Endothelial cell of umbilical vein (primary cell): ENCODE measurements at regions not wholly inside any gene's neighbourhood (a gene's known extent, or its start where the extent isn't known, plus 50 kb on each side); places are given as distances from the start of the nearest gene placed in this dataset.

Experiments used
- BruUV-seq: library from RNA; stranded (reverse); fragments of 400-500 nt; replicated peaks from 2 replicates; lab custom pipeline; 2021; lab: Mats Ljungman, UMichigan
- CTCF ChIA-PET: fragments of 300-600, 350-600 bp; sonication (Branson Sonifier 250); formaldehyde crosslinking; loops from one replicate; lab custom pipeline; 2021; ENCODE audit warnings: antibody characterized with exemption, inconsistent platforms; lab: Charles Lee
- POLR2A ChIA-PET: fragments of 300-600, 350-600 bp; sonication (Branson Sonifier 250); formaldehyde crosslinking; loops from one replicate; lab custom pipeline; 2021; ENCODE audit warnings: antibody characterized with exemption, inconsistent platforms; lab: Charles Lee
- DNase-seq: peaks from one replicate; pipeline ENCODE4 v3.0.0-alpha.2; 2011; ENCODE audit warnings: low read depth, low spot score
- FAIRE-seq: peaks from 2 replicates; lab custom pipeline; 2011; peaks lifted over from hg19 to GRCh38; lab: Jason Lieb, UNC
- H2AFZ ChIP-seq: 2 replicates; pipeline ENCODE4 v1.6.0; 2012; ENCODE audit warnings: low read depth, low read length, control low read depth, inconsistent platforms
- H3K27ac ChIP-seq: 2 replicates; pipeline ENCODE4 v1.5.1; 2011; ENCODE audit warnings: low read depth, mild to moderate bottlenecking, control low read depth, low read length, moderate library complexity; ENCODE audit not compliant: insufficient read depth
- H3K27me3 ChIP-seq, 2 experiments: 2 replicates each; pipeline versions ENCODE4 v1.6.0 to v1.6.1; 2011; ENCODE audit warnings: low read length in 2 of 2, mixed read lengths in 1 of 2; ENCODE audit not compliant: control insufficient read depth in 2 of 2, insufficient read depth in 2 of 2
- H3K36me3 ChIP-seq, 2 experiments: 2 replicates in 1 of 2; 3 replicates in 1 of 2; pipeline ENCODE4 v1.5.1; 2011; ENCODE audit warnings: low read length in 2 of 2, mild to moderate bottlenecking in 1 of 2, moderate library complexity in 1 of 2; ENCODE audit not compliant: control insufficient read depth in 2 of 2, insufficient read depth in 2 of 2; ENCODE audit errors: extremely low read depth in 1 of 2
- H3K4me1 ChIP-seq: 3 replicates; pipeline ENCODE4 v1.5.1; 2011; ENCODE audit warnings: mild to moderate bottlenecking, low read length; ENCODE audit not compliant: control insufficient read depth, insufficient read depth; ENCODE audit errors: extremely low read depth
- H3K4me2 ChIP-seq: 2 replicates; pipeline ENCODE4 v1.6.1; 2011; ENCODE audit warnings: low read length, control low read depth, mixed read lengths; ENCODE audit not compliant: insufficient read depth
- H3K4me3 ChIP-seq, 3 experiments: fragments of 200-600 bp in 1 of 3; sonication (generic), shearing (Covaris generic) in 1 of 3; replicated peaks in 1 of 3; 2 replicates each; pipeline ENCODE4 v1.5.1; 2011 to 2016; ENCODE audit warnings: control low read depth in 3 of 3, low read length in 3 of 3, mild to moderate bottlenecking in 2 of 3, inconsistent platforms in 1 of 3, low read depth in 1 of 3, moderate library complexity in 1 of 3; ENCODE audit not compliant: insufficient read depth in 1 of 3
- H3K79me2 ChIP-seq: 2 replicates; pipeline ENCODE4 v1.6.0; 2012; ENCODE audit warnings: low read length, inconsistent platforms; ENCODE audit not compliant: control insufficient read depth, insufficient read depth
- H3K9ac ChIP-seq: replicated peaks from 2 replicates; pipeline ENCODE3; 2011; ENCODE audit warnings: low read length, control low read depth; ENCODE audit not compliant: insufficient read depth; ENCODE audit errors: extremely low read depth
- H3K9me1 ChIP-seq: replicated peaks from 3 replicates; pipeline ENCODE4 v1.6.0; 2011; ENCODE audit warnings: mild to moderate bottlenecking, low read length; ENCODE audit not compliant: control insufficient read depth, insufficient read depth; ENCODE audit errors: extremely low read depth
- H3K9me3 ChIP-seq: replicated peaks from 2 replicates; pipeline ENCODE4 v1.5.1; 2012; ENCODE audit warnings: low read length, inconsistent platforms; ENCODE audit not compliant: control insufficient read depth, insufficient read depth
- H4K20me1 ChIP-seq: replicated peaks from 2 replicates; pipeline ENCODE3; 2011; ENCODE audit warnings: mild to moderate bottlenecking, low read length; ENCODE audit not compliant: control insufficient read depth, insufficient read depth; ENCODE audit errors: extremely low read depth
- CTCF ChIP-seq, 2 donors: IDR thresholded peaks; 1 replicate in 1 of 2; 2 replicates in 1 of 2; pipeline ENCODE4 v1.5.1; 2011; ENCODE audit warnings: low read length in 2 of 2, mild to moderate bottlenecking in 2 of 2, moderate library complexity in 2 of 2, control low read depth in 1 of 2, inconsistent platforms in 1 of 2, low read depth in 1 of 2; ENCODE audit not compliant: insufficient read depth in 1 of 2; ENCODE audit errors: extremely low read depth in 1 of 2
- EZH2 ChIP-seq: IDR thresholded peaks from 2 replicates; pipeline ENCODE4 v1.6.1; 2012; ENCODE audit warnings: borderline replicate concordance, low read depth, mild to moderate bottlenecking, moderate library complexity, low read length, inconsistent platforms; ENCODE audit not compliant: severe bottlenecking
- FOS ChIP-seq: IDR thresholded peaks from 2 replicates; pipeline ENCODE4 v1.6.1; 2011; ENCODE audit warnings: mild to moderate bottlenecking, low read length, moderate library complexity, borderline replicate concordance; ENCODE audit not compliant: insufficient read depth
- GATA2 ChIP-seq: IDR thresholded peaks from 2 replicates; pipeline ENCODE4 v1.7.0; 2011; ENCODE audit warnings: low read depth, mild to moderate bottlenecking, moderate library complexity, mixed read lengths, low read length; ENCODE audit not compliant: insufficient read length, insufficient read depth
- JUN ChIP-seq: IDR thresholded peaks from 2 replicates; pipeline ENCODE4 v1.6.1; 2011; ENCODE audit warnings: borderline replicate concordance, low read depth; ENCODE audit not compliant: insufficient read length, insufficient read depth
- MYC ChIP-seq: IDR thresholded peaks from one replicate; pipeline ENCODE4 v1.6.1; 2011; ENCODE audit warnings: mild to moderate bottlenecking, low read depth, low read length
- POLR2A ChIP-seq: IDR thresholded peaks from 2 replicates; pipeline ENCODE4 v1.6.1; 2012; ENCODE audit warnings: low read depth, mild to moderate bottlenecking, control low read depth, low read length
- POLR2AphosphoS5 ChIP-seq: IDR thresholded peaks from 2 replicates; pipeline ENCODE4 v1.6.1; 2012; ENCODE audit warnings: low read depth, mild to moderate bottlenecking, control low read depth, low read length, moderate library complexity; ENCODE audit not compliant: insufficient read depth
- dilution Hi-C: fragments of 300-500 bp; cut with MboI; formaldehyde crosslinking; loops from one replicate; pipeline ENCODE4 v1.15.0; 2019; ENCODE audit warnings: low sequenced_read_pairs; ENCODE audit not compliant: extremely low pct_ligation_motif_present
- intact Hi-C: fragments of 100-400 bp; cut with micrococcal nuclease; formaldehyde crosslinking; loops from one replicate; pipeline ENCODE4 v1.10.0; 2022
- TF ChIP-seq, protein P1 (sequence below): IDR thresholded peaks from 2 replicates; pipeline ENCODE4 v1.6.1; 2011; ENCODE audit not compliant: insufficient read depth, insufficient read length

DNA sequence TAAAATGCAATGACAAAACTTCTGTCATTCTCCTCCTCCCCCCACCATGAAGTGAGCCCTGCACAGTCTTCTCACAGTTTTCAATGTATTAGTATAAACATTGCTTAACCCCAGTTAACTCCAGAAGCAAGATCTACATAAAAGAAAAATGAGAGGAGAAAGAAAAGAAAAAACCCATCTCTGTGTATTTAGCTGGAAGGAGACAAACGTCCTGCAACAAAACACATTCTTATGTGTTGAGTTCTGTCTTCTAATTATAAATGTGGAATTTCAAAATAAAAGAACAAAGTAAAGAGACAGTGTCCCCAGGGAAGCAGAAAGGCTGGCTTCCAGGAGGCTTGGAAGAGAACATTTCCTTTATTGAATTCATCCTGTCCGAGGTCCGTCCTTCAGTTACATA, 491.9 kb upstream of the TUSC1 start:
- Histone ChIP-seq H3K4me1 (no peaks in the 10 kb centered on the region), H3K4me2 (no peak overlapping the region), H3K27me3 (no peaks in the 10 kb centered on the region), H3K79me2 (no peaks in the 10 kb centered on the region), H3K9me3 (no peaks in the 10 kb centered on the region), H3K27ac (no peak overlapping the region), H2AFZ (no peak overlapping the region), H3K9ac (no peak overlapping the region), H3K4me3 (no peak overlapping the region), H4K20me1 (no peaks in the 10 kb centered on the region), H3K36me3 (no peaks in the 10 kb centered on the region), H3K9me1 (no peaks in the 10 kb centered on the region)
- DNase-seq (no peak), FAIRE-seq (no peak)
- TF ChIP-seq POLR2AphosphoS5 (no peak), FOS (no peak), CTCF (IDR thresholded peaks at IDR 0.05; ENCODE audit: extremely low read depth in 1 of 2, insufficient read depth in 1 of 2, low read depth in 1 of 2, low read length in 2 of 2) (no peak), POLR2A (no peak), JUN (no peak), EZH2 (no peak), MYC (no peak), GATA2 (no peak)
- TF ChIP-seq, protein P1, sequence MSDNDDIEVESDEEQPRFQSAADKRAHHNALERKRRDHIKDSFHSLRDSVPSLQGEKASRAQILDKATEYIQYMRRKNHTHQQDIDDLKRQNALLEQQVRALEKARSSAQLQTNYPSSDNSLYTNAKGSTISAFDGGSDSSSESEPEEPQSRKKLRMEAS = no peak
- dilution Hi-C loops (no loop called here), intact Hi-C loops (no loop called here)
- ChIA-PET CTCF (no interaction called here), POLR2A (no interaction called here)
- no TSS peak for BruUV-seq
